Mesendoderm (in vitro differentiated cells): ENCODE measurements at regions not wholly inside any gene's neighbourhood (a gene's known extent, or its start where the extent isn't known, plus 50 kb on each side); places are given as distances from the start of the nearest gene placed in this dataset.
A peak's percentile ranks its signal among the peaks of the same experiment; 100 is the strongest.

Experiments used
- DNase-seq: peaks from one replicate; pipeline ENCODE4 v3.0.0; 2013
- H2AK5ac ChIP-seq: 2 replicates; pipeline ENCODE4 v1.6.1; 2013; ENCODE audit warnings: low read length, inconsistent platforms
- H2BK120ac ChIP-seq: 2 replicates; pipeline ENCODE4 v1.6.1; 2013; ENCODE audit warnings: low read depth, mild to moderate bottlenecking, low read length, moderate library complexity, mixed read lengths
- H2BK15ac ChIP-seq: replicated peaks from 2 replicates; pipeline ENCODE4 v1.6.1; 2013; ENCODE audit warnings: low read depth, mild to moderate bottlenecking, moderate library complexity
- H2BK5ac ChIP-seq: 2 replicates; pipeline ENCODE4 v1.6.1; 2013; ENCODE audit warnings: low read length, inconsistent platforms
- H3K18ac ChIP-seq: 2 replicates; pipeline ENCODE4 v1.6.1; 2013; ENCODE audit warnings: mild to moderate bottlenecking, low read length, mixed read lengths
- H3K23ac ChIP-seq: one replicate; pipeline ENCODE4 v1.6.1; 2013; ENCODE audit warnings: low read length
- H3K27ac ChIP-seq: 2 replicates; pipeline ENCODE4 v1.5.1; 2013; ENCODE audit warnings: low read depth, mild to moderate bottlenecking, inconsistent platforms, low read length, moderate library complexity
- H3K27me3 ChIP-seq: 2 replicates; pipeline ENCODE4 v1.6.1; 2013; ENCODE audit warnings: low read length, control low read depth, mild to moderate bottlenecking, inconsistent platforms; ENCODE audit not compliant: insufficient read depth, poor library complexity
- H3K36me3 ChIP-seq: 2 replicates; pipeline ENCODE4 v1.6.1; 2013; ENCODE audit warnings: low read length, inconsistent platforms; ENCODE audit not compliant: control insufficient read depth, insufficient read depth
- H3K4ac ChIP-seq: one replicate; pipeline ENCODE4 v1.6.1; 2013; ENCODE audit warnings: low read depth, mild to moderate bottlenecking, low read length, moderate library complexity
- H3K4me1 ChIP-seq: 2 replicates; pipeline ENCODE4 v1.6.1; 2013; ENCODE audit warnings: low read depth, low read length, inconsistent platforms; ENCODE audit not compliant: control insufficient read depth
- H3K4me2 ChIP-seq: 2 replicates; pipeline ENCODE4 v1.6.1; 2013; ENCODE audit warnings: low read length
- H3K4me3 ChIP-seq: 2 replicates; pipeline ENCODE4 v1.5.1; 2013; ENCODE audit warnings: mild to moderate bottlenecking, low read length
- H3K56ac ChIP-seq: one replicate; pipeline ENCODE4 v1.6.1; 2013; ENCODE audit warnings: low read length
- H3K79me1 ChIP-seq: 2 replicates; pipeline ENCODE4 v1.6.1; 2013; ENCODE audit warnings: low read length, inconsistent platforms
- H3K79me2 ChIP-seq: 2 replicates; pipeline ENCODE4 v1.6.1; 2013; ENCODE audit warnings: mild to moderate bottlenecking, low read length; ENCODE audit not compliant: control insufficient read depth, insufficient read depth
- H3K9ac ChIP-seq: 2 replicates; pipeline ENCODE4 v1.6.1; 2013; ENCODE audit warnings: low read length, inconsistent platforms
- H4K5ac ChIP-seq: one replicate; pipeline ENCODE4 v1.6.1; 2013; ENCODE audit warnings: low read length
- H4K8ac ChIP-seq: one replicate; pipeline ENCODE4 v1.6.1; 2013; ENCODE audit warnings: low read depth, mild to moderate bottlenecking, control low read depth, low read length, moderate library complexity
- WGBS: extraction: QIAGEN DNeasy Blood & Tissue Kit; methylation state at CpG from one replicate; pipeline ENCODE4 v1.1.7; 2013; ENCODE audit warnings: low lambda C conversion rate, missing lambda C conversion rate; ENCODE audit not compliant: insufficient coverage; ENCODE audit errors: extremely low coverage; 5-methylcytosine and 5-hydroxymethylcytosine counted together

DNA sequence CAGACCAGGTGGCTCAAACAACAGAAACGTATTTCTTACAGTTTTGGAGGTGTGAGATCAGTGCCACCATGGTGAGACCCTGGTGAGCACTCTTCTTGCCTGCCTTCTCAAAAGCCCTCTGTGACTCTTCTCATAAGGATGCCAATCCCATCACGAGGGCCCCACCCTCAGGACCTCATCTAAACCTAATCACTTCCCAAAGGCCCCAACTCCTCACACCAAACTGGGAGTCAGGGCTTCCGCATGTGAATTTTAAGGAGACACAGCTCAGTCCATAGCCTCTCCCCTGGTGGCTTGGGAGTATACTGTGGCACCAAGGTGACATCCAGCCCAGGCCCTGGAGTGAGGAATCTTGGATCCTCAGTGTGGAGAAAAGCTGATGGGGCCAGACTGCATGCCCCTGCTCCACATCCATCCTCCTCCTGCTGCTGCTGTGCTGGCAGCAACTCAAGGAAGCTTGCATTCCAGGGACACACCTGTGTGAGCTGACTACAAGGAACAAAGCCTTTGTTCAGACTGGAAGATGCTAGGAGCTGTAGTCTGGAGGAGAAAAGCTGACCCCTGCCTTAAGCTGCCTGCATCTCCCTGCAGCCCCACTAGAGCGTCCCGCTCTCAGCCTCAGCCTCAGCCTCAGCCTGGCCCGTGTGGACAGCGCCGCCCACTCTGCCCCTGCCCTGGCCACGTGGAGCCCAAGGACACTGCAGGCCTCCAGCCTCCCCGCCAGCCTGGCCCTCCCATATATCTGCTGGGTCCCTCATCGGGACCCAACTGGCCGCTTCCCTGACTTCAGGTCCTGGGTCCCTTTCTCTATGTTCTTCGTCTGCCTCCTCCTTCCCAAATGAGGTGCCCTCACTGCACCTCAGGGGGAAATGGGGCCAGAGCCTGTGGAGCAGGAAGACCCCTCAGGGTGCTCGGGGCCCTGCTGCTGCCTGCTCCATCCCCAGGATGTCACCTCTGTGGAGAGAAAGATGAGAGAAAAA is 87.8 kb upstream of the RAB6C start:
- no peaks in the 10 kb centered on the region for H3K4me1 ChIP-seq
- no CpG with 5 or more reads among the region's 14 CpGs for WGBS
- no peak overlapping the region for H2AK5ac ChIP-seq
- no peak overlapping the region for H3K56ac ChIP-seq
- no peak overlapping the region for H3K4me3 ChIP-seq
- no peak overlapping the region for H4K5ac ChIP-seq
- H2BK5ac ChIP-seq, result no peak overlapping the region
- no peak overlapping the region for H3K23ac ChIP-seq
- H3K4me2 ChIP-seq, result no peak overlapping the region
- H3K27ac ChIP-seq, result no peak overlapping the region
- H3K18ac ChIP-seq, result no peak overlapping the region
- no peak overlapping the region for H4K8ac ChIP-seq
- H3K79me1 ChIP-seq, result no peaks in the 10 kb centered on the region
- H3K36me3 ChIP-seq, result no peaks in the 10 kb centered on the region
- H3K4ac ChIP-seq, result no peak overlapping the region
- no peak overlapping the region for H2BK120ac ChIP-seq
- H3K27me3 ChIP-seq, result no peaks in the 10 kb centered on the region
- no peaks in the 10 kb centered on the region for H3K79me2 ChIP-seq
- H3K9ac ChIP-seq, result no peak overlapping the region
- no peak overlapping the region for H2BK15ac ChIP-seq
- peak; percentile 47 for DNase-seq

DNA sequence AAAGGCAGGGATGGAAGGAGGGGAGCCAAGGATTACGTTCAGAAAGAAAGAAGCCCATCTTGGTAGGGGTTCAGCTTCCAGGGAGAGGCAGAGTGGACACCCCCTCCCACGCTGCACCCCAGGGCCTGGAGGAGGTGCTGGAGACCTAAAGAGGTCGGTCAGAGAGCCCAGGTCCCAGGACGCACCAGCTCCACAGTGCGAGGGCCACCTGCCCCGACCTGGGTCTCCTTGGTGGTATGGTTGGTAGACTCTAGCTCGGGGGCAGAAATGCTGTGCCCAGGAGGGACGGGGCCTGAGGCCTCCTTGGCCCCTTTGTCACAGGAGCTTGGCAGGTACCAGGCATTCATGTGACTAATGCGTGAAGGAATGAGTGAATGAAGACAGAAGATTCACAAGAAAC is 87.1 kb upstream of the RAB6C start:
- Histone ChIP-seq H3K36me3 (no peaks in the 10 kb centered on the region), H3K56ac (no peak overlapping the region), H3K4ac (no peak overlapping the region), H3K4me3 (no peak overlapping the region), H3K27me3 (no peaks in the 10 kb centered on the region), H3K27ac (no peak overlapping the region), H3K18ac (no peak overlapping the region), H3K4me1 (no peaks in the 10 kb centered on the region), H3K23ac (no peak overlapping the region), H4K8ac (no peak overlapping the region), H3K79me2 (no peaks in the 10 kb centered on the region), H2BK120ac (no peak overlapping the region), H4K5ac (no peak overlapping the region), H3K9ac (no peak overlapping the region), H2AK5ac (no peak overlapping the region), H2BK15ac (no peak overlapping the region), H3K79me1 (no peaks in the 10 kb centered on the region), H3K4me2 (no peak overlapping the region), H2BK5ac (no peak overlapping the region)
- WGBS, result no CpG with 5 or more reads among the region's 9 CpGs
- no peak for DNase-seq

DNA sequence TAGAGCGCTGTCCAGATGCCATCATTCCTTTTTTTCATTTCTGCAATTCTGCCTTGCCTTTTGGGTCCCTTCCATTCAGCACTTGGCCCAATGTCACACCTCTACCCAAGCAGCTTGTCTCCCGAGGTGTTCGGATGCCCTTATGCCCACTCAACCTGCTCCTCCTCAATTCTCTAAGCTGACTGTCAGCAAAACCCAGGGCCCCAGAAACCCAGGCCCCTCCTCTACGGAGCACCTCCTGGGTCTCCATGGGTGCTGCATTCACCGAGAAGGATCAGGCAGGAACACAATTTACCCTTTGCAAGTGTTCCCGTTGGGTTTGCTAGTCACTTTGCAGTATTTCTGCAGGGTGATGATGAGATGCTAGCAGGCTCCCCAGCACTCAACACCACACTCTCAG is 86.7 kb upstream of the RAB6C start:
- no CpG with 5 or more reads among the region's 6 CpGs for WGBS
- no peak overlapping the region for H2BK15ac ChIP-seq
- no peak overlapping the region for H2AK5ac ChIP-seq
- H3K56ac ChIP-seq, result no peak overlapping the region
- no peak overlapping the region for H3K23ac ChIP-seq
- no peaks in the 10 kb centered on the region for H3K79me2 ChIP-seq
- H3K9ac ChIP-seq, result no peak overlapping the region
- DNase-seq, result no peak
- no peak overlapping the region for H4K8ac ChIP-seq
- H3K36me3 ChIP-seq, result no peaks in the 10 kb centered on the region
- H3K4ac ChIP-seq, result no peak overlapping the region
- no peak overlapping the region for H2BK120ac ChIP-seq
- no peaks in the 10 kb centered on the region for H3K79me1 ChIP-seq
- no peak overlapping the region for H2BK5ac ChIP-seq
- H3K4me3 ChIP-seq, result no peak overlapping the region
- H3K4me1 ChIP-seq, result no peaks in the 10 kb centered on the region
- H4K5ac ChIP-seq, result no peak overlapping the region
- no peak overlapping the region for H3K4me2 ChIP-seq
- no peaks in the 10 kb centered on the region for H3K27me3 ChIP-seq
- H3K18ac ChIP-seq, result no peak overlapping the region
- H3K27ac ChIP-seq, result no peak overlapping the region

DNA sequence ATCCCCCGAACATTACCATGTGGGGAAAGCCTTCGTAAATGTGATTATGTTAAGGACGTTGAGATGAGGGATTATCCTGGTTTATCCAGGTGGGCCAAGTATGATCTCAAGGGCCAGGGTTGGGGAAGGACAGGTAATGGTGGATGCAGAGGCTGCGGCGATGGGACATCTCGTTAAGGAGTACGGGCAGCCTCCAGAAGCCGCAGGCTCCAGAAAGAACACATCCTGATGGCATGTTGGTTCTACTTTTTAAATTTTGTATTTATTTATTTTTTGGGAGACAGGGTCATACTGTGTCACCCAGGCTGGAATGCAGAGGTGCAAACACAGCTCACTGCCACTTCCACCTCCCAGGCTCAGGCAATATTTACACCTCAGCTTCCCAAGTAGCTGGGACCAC is 86.2 kb upstream of the RAB6C start:
- Histone ChIP-seq H2BK120ac (no peak overlapping the region), H3K27me3 (no peaks in the 10 kb centered on the region)

DNA sequence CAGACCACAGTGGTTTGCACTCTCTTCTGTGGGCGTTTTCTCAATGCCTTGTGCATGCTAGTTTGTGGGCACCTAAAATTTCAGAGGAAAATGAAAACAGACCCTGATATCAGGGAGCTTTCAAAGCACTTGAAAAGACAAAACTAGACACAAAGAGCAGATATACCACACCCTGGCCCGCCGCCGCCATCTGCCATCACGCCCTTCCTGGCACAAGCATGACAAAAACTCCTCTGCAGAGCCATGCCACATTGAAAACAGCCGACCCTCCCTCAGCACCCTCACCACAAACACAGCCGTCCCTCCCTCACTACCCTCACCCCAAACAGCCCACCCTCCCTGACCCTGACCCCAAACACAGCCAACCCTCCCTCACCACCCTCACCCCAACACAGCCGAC is 84.8 kb upstream of the RAB6C start:
- no peak overlapping the region for H3K4me3 ChIP-seq
- H3K4me2 ChIP-seq, result no peak overlapping the region
- H3K27me3 ChIP-seq, result no peaks in the 10 kb centered on the region
- H3K4me1 ChIP-seq, result no peaks in the 10 kb centered on the region
- H3K79me1 ChIP-seq, result no peaks in the 10 kb centered on the region
- DNase-seq, result no peak
- no peak overlapping the region for H3K56ac ChIP-seq
- H4K5ac ChIP-seq, result no peak overlapping the region
- H2BK15ac ChIP-seq, result no peak overlapping the region
- H3K36me3 ChIP-seq, result no peaks in the 10 kb centered on the region
- no peak overlapping the region for H3K9ac ChIP-seq
- no peak overlapping the region for H2AK5ac ChIP-seq
- no peak overlapping the region for H3K4ac ChIP-seq
- no peak overlapping the region for H3K18ac ChIP-seq
- no peak overlapping the region for H4K8ac ChIP-seq
- no CpG with 5 or more reads among the region's 8 CpGs for WGBS
- no peaks in the 10 kb centered on the region for H3K79me2 ChIP-seq
- no peak overlapping the region for H3K23ac ChIP-seq
- H2BK120ac ChIP-seq, result no peak overlapping the region
- H3K27ac ChIP-seq, result no peak overlapping the region
- H2BK5ac ChIP-seq, result no peak overlapping the region

More for the DNA sequence above, 86.2 kb upstream of the RAB6C start:
- Histone ChIP-seq H3K23ac (no peak overlapping the region), H3K27ac (no peak overlapping the region), H4K8ac (no peak overlapping the region), H2AK5ac (no peak overlapping the region), H2BK5ac (no peak overlapping the region), H3K18ac (no peak overlapping the region), H2BK15ac (no peak overlapping the region), H3K4ac (no peak overlapping the region), H3K4me2 (no peak overlapping the region), H3K36me3 (no peaks in the 10 kb centered on the region), H3K56ac (no peak overlapping the region), H3K79me1 (no peaks in the 10 kb centered on the region), H4K5ac (no peak overlapping the region), H3K79me2 (no peaks in the 10 kb centered on the region), H3K9ac (no peak overlapping the region), H3K4me1 (no peaks in the 10 kb centered on the region), H3K4me3 (no peak overlapping the region)
- DNase-seq, result no peak
- WGBS, result no CpG with 5 or more reads among the region's 8 CpGs
